H1 (cell line): ENCODE measurements at regions not wholly inside any gene's neighbourhood (a gene's known extent, or its start where the extent isn't known, plus 50 kb on each side); places are given as distances from the start of the nearest gene placed in this dataset.

Source experiments
- CTCF ChIA-PET: fragments of 300-600 bp; sonication (Branson Sonifier 250); formaldehyde crosslinking; loops from one replicate; lab custom pipeline; 2021; ENCODE audit not compliant: partially characterized antibody; lab: Charles Lee
- POLR2A ChIA-PET: fragments of 300-600 bp; sonication (Branson Sonifier 250); formaldehyde crosslinking; loops from one replicate; lab custom pipeline; 2021; ENCODE audit warnings: inconsistent platforms; ENCODE audit not compliant: partially characterized antibody; lab: Charles Lee
- DNase-seq, 2 experiments: peaks; one replicate each; pipeline versions ENCODE4 v3.0.0 to v3.0.0-alpha.2; 2010 to 2022; ENCODE audit warnings: low spot score in 2 of 2, low read depth in 1 of 2, mixed read lengths in 1 of 2
- FAIRE-seq: peaks from 2 replicates; lab custom pipeline; 2011; peaks lifted over from hg19 to GRCh38; lab: Jason Lieb, UNC
- H2AFZ ChIP-seq: 2 replicates; pipeline ENCODE4 v1.8.1; 2012; ENCODE audit warnings: low read length, inconsistent platforms
- H2AK5ac ChIP-seq: 2 replicates; pipeline ENCODE4 v1.6.1; 2013; ENCODE audit warnings: low read depth, low read length
- H2BK120ac ChIP-seq: replicated peaks from 2 replicates; pipeline ENCODE3; 2013; ENCODE audit warnings: low read depth, low read length, inconsistent platforms
- H2BK12ac ChIP-seq: 2 replicates; pipeline ENCODE4 v1.6.1; 2013; ENCODE audit warnings: low read depth, low read length
- H2BK15ac ChIP-seq: 2 replicates; pipeline ENCODE4 v1.6.1; 2013; ENCODE audit warnings: low read length
- H2BK20ac ChIP-seq: 2 replicates; pipeline ENCODE4 v1.6.1; 2013; ENCODE audit warnings: low read length
- H2BK5ac ChIP-seq: 2 replicates; pipeline ENCODE4 v1.6.1; 2013; ENCODE audit warnings: low read depth, low read length
- H3K14ac ChIP-seq: 2 replicates; pipeline ENCODE4 v1.6.1; 2013; ENCODE audit warnings: inconsistent platforms; ENCODE audit not compliant: insufficient read length
- H3K18ac ChIP-seq: 2 replicates; pipeline ENCODE4 v1.6.1; 2013; ENCODE audit warnings: low read length; ENCODE audit errors: extremely low read depth
- H3K23ac ChIP-seq: 2 replicates; pipeline ENCODE4 v1.6.1; 2013; ENCODE audit warnings: inconsistent platforms; ENCODE audit not compliant: insufficient read length
- H3K23me2 ChIP-seq: 2 replicates; pipeline ENCODE4 v1.6.1; 2013; ENCODE audit warnings: low read depth, low read length
- H3K27ac ChIP-seq: 2 replicates; pipeline ENCODE4 v1.6.1; 2011; ENCODE audit warnings: low read depth, low read length, inconsistent platforms
- H3K27me3 ChIP-seq, 4 experiments: replicated peaks in 1 of 4; 1 replicate in 1 of 4; 2 replicates in 3 of 4; pipeline versions ENCODE4 v1.6.1 to v1.8.1; 2011 to 2013; ENCODE audit warnings: low read length in 3 of 4, mild to moderate bottlenecking in 3 of 4, inconsistent platforms in 2 of 4, mixed read lengths in 2 of 4, moderate library complexity in 1 of 4; ENCODE audit not compliant: control insufficient read depth in 3 of 4, insufficient read depth in 3 of 4; ENCODE audit errors: extremely low read depth in 1 of 4
- H3K36me3 ChIP-seq, 4 experiments: 2 replicates each; pipeline versions ENCODE4 v1.6.1 to v1.8.1; 2011 to 2013; ENCODE audit warnings: mild to moderate bottlenecking in 4 of 4, low read length in 3 of 4, moderate library complexity in 2 of 4, control low read depth in 1 of 4, inconsistent platforms in 1 of 4; ENCODE audit not compliant: insufficient read depth in 4 of 4, control insufficient read depth in 2 of 4
- H3K4ac ChIP-seq: replicated peaks from 2 replicates; pipeline ENCODE3; 2013; ENCODE audit warnings: low read length, low read depth, mixed read lengths, inconsistent platforms; ENCODE audit not compliant: insufficient read length
- H3K4me1 ChIP-seq, 4 experiments: replicated peaks in 1 of 4; 1 replicate in 1 of 4; 2 replicates in 3 of 4; pipeline versions ENCODE4 v1.6.1 to v1.8.1; 2011 to 2013; ENCODE audit warnings: low read length in 3 of 4, inconsistent platforms in 2 of 4, mixed read lengths in 1 of 4; ENCODE audit not compliant: insufficient read depth in 4 of 4, control insufficient read depth in 3 of 4
- H3K4me2 ChIP-seq, 2 experiments: 2 replicates each; pipeline versions ENCODE4 v1.6.1 to v1.8.1; 2011 to 2013; ENCODE audit warnings: low read depth in 2 of 2, low read length in 2 of 2, control low read depth in 1 of 2, inconsistent platforms in 1 of 2, mild to moderate bottlenecking in 1 of 2; ENCODE audit not compliant: insufficient read depth in 1 of 2
- H3K4me3 ChIP-seq, 4 experiments: fragments of 200-600, 300-600 bp in 1 of 4; sonication (generic), shearing (Covaris generic), sonication (Bioruptor Twin) in 1 of 4; 2 replicates each; pipeline versions ENCODE4 v1.5.1 to v1.8.1; 2011 to 2016; ENCODE audit warnings: low read length in 4 of 4, low read depth in 3 of 4, control low read depth in 2 of 4, inconsistent platforms in 2 of 4, mild to moderate bottlenecking in 2 of 4, mixed read lengths in 1 of 4, moderate library complexity in 1 of 4; ENCODE audit not compliant: insufficient read depth in 2 of 4; ENCODE audit errors: extremely low read depth in 1 of 4
- H3K56ac ChIP-seq: replicated peaks from 2 replicates; pipeline ENCODE3; 2013; ENCODE audit warnings: low read depth, mild to moderate bottlenecking, mixed read lengths, low read length, inconsistent platforms; ENCODE audit not compliant: insufficient read length
- H3K79me1 ChIP-seq: 2 replicates; pipeline ENCODE4 v1.6.1; 2013; ENCODE audit warnings: low read depth, low read length, control low read depth
- H3K79me2 ChIP-seq, 2 experiments: 2 replicates each; pipeline versions ENCODE4 v1.6.1 to v1.8.1; 2012 to 2013; ENCODE audit warnings: low read length in 2 of 2, mild to moderate bottlenecking in 2 of 2, inconsistent platforms in 1 of 2; ENCODE audit not compliant: insufficient read depth in 2 of 2, control insufficient read depth in 1 of 2
- H3K9ac ChIP-seq, 4 experiments: replicated peaks in 1 of 4; 1 replicate in 1 of 4; 2 replicates in 3 of 4; pipeline versions ENCODE4 v1.6.1 to v1.8.1; 2011 to 2013; ENCODE audit warnings: low read depth in 3 of 4, low read length in 3 of 4, control low read depth in 2 of 4, mild to moderate bottlenecking in 2 of 4, moderate library complexity in 2 of 4, inconsistent platforms in 1 of 4; ENCODE audit errors: extremely low read depth in 1 of 4
- H3K9me3 ChIP-seq, 2 experiments: 2 replicates each; pipeline versions ENCODE4 v1.6.1 to v1.8.1; 2012 to 2013; ENCODE audit warnings: mild to moderate bottlenecking in 2 of 2, moderate library complexity in 2 of 2, control low read depth in 1 of 2, inconsistent platforms in 1 of 2, low read depth in 1 of 2, low read length in 1 of 2, mixed read lengths in 1 of 2; ENCODE audit not compliant: insufficient read depth in 2 of 2
- H4K20me1 ChIP-seq, 2 experiments: replicated peaks in 1 of 2; 2 replicates each; pipeline versions ENCODE3 to v1.8.1; 2011 to 2013; ENCODE audit warnings: inconsistent platforms in 2 of 2, low read length in 2 of 2, mild to moderate bottlenecking in 1 of 2; ENCODE audit not compliant: insufficient read depth in 2 of 2, control insufficient read depth in 1 of 2
- H4K5ac ChIP-seq: 2 replicates; pipeline ENCODE4 v1.6.1; 2013; ENCODE audit warnings: low read length, low read depth, mixed read lengths, inconsistent platforms; ENCODE audit not compliant: insufficient read length
- H4K8ac ChIP-seq: 2 replicates; pipeline ENCODE4 v1.8.0; 2013; ENCODE audit warnings: mild to moderate bottlenecking, moderate library complexity, low read length, inconsistent platforms; ENCODE audit not compliant: insufficient read depth; ENCODE audit errors: extremely low read depth
- H4K91ac ChIP-seq: replicated peaks from 2 replicates; pipeline ENCODE3; 2013; ENCODE audit warnings: low read length, mixed read lengths, inconsistent platforms; ENCODE audit not compliant: insufficient read length
- HDAC2 ChIP-seq, 2 experiments: fragments of 300-600 bp in 1 of 2; sonication (generic) in 1 of 2; IDR thresholded peaks; 2 replicates each; pipeline ENCODE4 v1.6.1; 2011 to 2012; ENCODE audit warnings: low read depth in 2 of 2, low read length in 2 of 2, mild to moderate bottlenecking in 2 of 2, moderate library complexity in 2 of 2, borderline replicate concordance in 1 of 2, inconsistent platforms in 1 of 2
- RNF2 ChIP-seq: fragments of 200-900, 300-1000 bp; sonication (generic); IDR thresholded peaks from 2 replicates; pipeline ENCODE4 v1.7.1; 2016; ENCODE audit warnings: borderline replicate concordance, low read depth, mild to moderate bottlenecking, antibody characterized with exemption, low read length; ENCODE audit not compliant: poor library complexity, severe bottlenecking; ENCODE audit errors: missing control alignments
- SUZ12 ChIP-seq: fragments of 200-600 bp; sonication (generic); IDR thresholded peaks from 2 replicates; pipeline ENCODE4 v1.6.1; 2012; ENCODE audit warnings: mild to moderate bottlenecking, inconsistent platforms, low read length, moderate library complexity, mixed read lengths
- WGBS, 2 experiments: shearing (Covaris generic) in 1 of 2; methylation state at CpG; one replicate each; pipeline versions ENCODE4 v1.1.6 to v1.1.7; 2013 to 2015; ENCODE audit warnings: low lambda C conversion rate in 2 of 2, mixed read lengths in 2 of 2, inconsistent platforms in 1 of 2, low coverage in 1 of 2, missing lambda C conversion rate in 1 of 2; ENCODE audit not compliant: insufficient replicate concordance in 2 of 2, insufficient coverage in 1 of 2, insufficient read length in 1 of 2; ENCODE audit errors: extremely low coverage in 1 of 2, missing lambda C conversion rate in 1 of 2; 5-methylcytosine and 5-hydroxymethylcytosine counted together
- TF ChIP-seq, protein P1 (sequence below): IDR thresholded peaks from 2 replicates; pipeline ENCODE4 v1.6.1; 2011; ENCODE audit warnings: low read depth, mild to moderate bottlenecking, low read length; ENCODE audit not compliant: insufficient read depth
- TF ChIP-seq, protein P2 (sequence below): IDR thresholded peaks from 2 replicates; pipeline ENCODE4 v1.6.1; 2012; ENCODE audit warnings: inconsistent platforms

DNA sequence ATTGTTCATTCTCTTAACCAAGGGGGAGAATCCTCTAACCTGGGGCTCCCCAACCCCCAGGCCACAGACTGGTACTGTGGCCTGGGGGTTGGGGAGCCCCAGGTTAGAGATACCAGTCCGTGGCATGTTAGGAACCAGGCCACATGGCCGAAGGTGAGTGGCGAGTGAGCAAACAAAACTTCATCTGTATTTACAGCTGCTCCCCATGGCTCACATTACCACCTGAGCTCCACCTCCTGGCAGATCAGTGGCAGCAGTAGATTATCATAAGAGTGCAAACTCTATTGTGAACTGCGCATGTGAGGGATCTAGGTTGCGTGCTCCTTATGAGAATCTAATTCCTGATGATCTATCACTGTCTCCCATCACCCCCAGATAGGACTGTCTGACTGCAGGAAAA lies 957.2 kb upstream of the PRKX start:
- H3K79me2 ChIP-seq = no peaks in the 10 kb centered on the region
- H3K18ac ChIP-seq = no peak overlapping the region
- no peak overlapping the region for H3K4me3 ChIP-seq
- H4K91ac ChIP-seq = no peak overlapping the region
- H3K9me3 ChIP-seq = no peaks in the 10 kb centered on the region
- no peak overlapping the region for H2BK5ac ChIP-seq
- no peak overlapping the region for H4K8ac ChIP-seq
- H3K56ac ChIP-seq = no peak overlapping the region
- no peak overlapping the region for H3K4me2 ChIP-seq
- CTCF ChIA-PET = no interaction called here
- H3K23ac ChIP-seq = no peak overlapping the region
- DNase-seq = no peak
- no peaks in the 10 kb centered on the region for H4K20me1 ChIP-seq
- H3K14ac ChIP-seq = no peak overlapping the region
- no peak for FAIRE-seq
- H2AFZ ChIP-seq = no peak overlapping the region
- POLR2A ChIA-PET = no interaction called here
- TF ChIP-seq HDAC2 (IDR thresholded peaks at IDR 0.05; ENCODE audit: borderline replicate concordance in 1 of 2, low read depth in 2 of 2, low read length in 2 of 2) (no peak), RNF2 (no peak), SUZ12 (no peak)
- TF ChIP-seq, protein P1, sequence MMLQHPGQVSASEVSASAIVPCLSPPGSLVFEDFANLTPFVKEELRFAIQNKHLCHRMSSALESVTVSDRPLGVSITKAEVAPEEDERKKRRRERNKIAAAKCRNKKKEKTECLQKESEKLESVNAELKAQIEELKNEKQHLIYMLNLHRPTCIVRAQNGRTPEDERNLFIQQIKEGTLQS = no peak
- TF ChIP-seq, protein P2, sequence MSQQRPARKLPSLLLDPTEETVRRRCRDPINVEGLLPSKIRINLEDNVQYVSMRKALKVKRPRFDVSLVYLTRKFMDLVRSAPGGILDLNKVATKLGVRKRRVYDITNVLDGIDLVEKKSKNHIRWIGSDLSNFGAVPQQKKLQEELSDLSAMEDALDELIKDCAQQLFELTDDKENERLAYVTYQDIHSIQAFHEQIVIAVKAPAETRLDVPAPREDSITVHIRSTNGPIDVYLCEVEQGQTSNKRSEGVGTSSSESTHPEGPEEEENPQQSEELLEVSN = no peak
- TF ChIP-seq, all 59 proteins: peak for 0
- Histone ChIP-seq H3K9ac (no peak overlapping the region), H3K4me1 (no peaks in the 10 kb centered on the region), H2BK20ac (no peak overlapping the region), H4K5ac (no peak overlapping the region), H3K23me2 (no peaks in the 10 kb centered on the region), H3K36me3 (no peaks in the 10 kb centered on the region), H3K4ac (no peak overlapping the region), H3K27ac (no peak overlapping the region), H2BK120ac (no peak overlapping the region), H2AK5ac (no peak overlapping the region), H2BK12ac (no peak overlapping the region), H3K27me3 (no peaks in the 10 kb centered on the region), H2BK15ac (no peak overlapping the region), H3K79me1 (no peaks in the 10 kb centered on the region)
- 83% methylated on average over 1 of the region's 5 CpGs; no CpG with 5 or more reads in 1 of the 2 experiments for WGBS, 2 experiments
